ENCODE measurements at regions not wholly inside any gene's neighbourhood (a gene's known extent, or its start where the extent isn't known, plus 50 kb on each side); places are given as distances from the start of the nearest gene placed in this dataset.

- TF ChIP-seq EZH2phosphoT487 (IDR thresholded peaks at IDR 0.05; ENCODE audit: low read length) (no peak), CTCF (IDR thresholded peaks at IDR 0.05; ENCODE audit: low read length) (no peak)
Observed at GRCh38 chr7:140263277-140263676, 86.5 kb upstream of the KDM7A start.
